H9 (cell line): ENCODE measurements at regions not wholly inside any gene's neighbourhood (a gene's known extent, or its start where the extent isn't known, plus 50 kb on each side); places are given as distances from the start of the nearest gene placed in this dataset.
A peak's percentile ranks its signal among the peaks of the same experiment; 100 is the strongest.

Experiments used
- DNase-seq: peaks from one replicate; pipeline ENCODE4 v3.0.0-alpha.2; 2017
- H2AFZ ChIP-seq: one replicate; pipeline ENCODE4 v1.6.1; 2013; ENCODE audit warnings: mild to moderate bottlenecking, low read length, control low read depth, moderate library complexity
- H2AK5ac ChIP-seq: 2 replicates; pipeline ENCODE4 v1.6.1; 2013; ENCODE audit warnings: low read length, control low read depth, mixed read lengths; ENCODE audit not compliant: insufficient read length
- H2BK120ac ChIP-seq: one replicate; pipeline ENCODE4 v1.6.1; 2013; ENCODE audit warnings: low read depth, mild to moderate bottlenecking, low read length, control low read depth, inconsistent platforms; ENCODE audit not compliant: poor library complexity, severe bottlenecking
- H2BK12ac ChIP-seq: 2 replicates; pipeline ENCODE4 v1.6.1; 2013; ENCODE audit warnings: low read length, control low read depth, mixed read lengths, low read depth; ENCODE audit not compliant: insufficient read length
- H2BK15ac ChIP-seq: 2 replicates; pipeline ENCODE4 v1.6.1; 2013; ENCODE audit warnings: low read depth, low read length, control low read depth
- H2BK20ac ChIP-seq: one replicate; pipeline ENCODE4 v1.6.1; 2013; ENCODE audit warnings: low read depth, mild to moderate bottlenecking, low read length, control low read depth, inconsistent platforms; ENCODE audit not compliant: poor library complexity, severe bottlenecking
- H2BK5ac ChIP-seq: 2 replicates; pipeline ENCODE4 v1.6.1; 2013; ENCODE audit warnings: low read length, control low read depth, mixed read lengths; ENCODE audit not compliant: insufficient read length
- H3K14ac ChIP-seq: 2 replicates; pipeline ENCODE4 v1.6.1; 2013; ENCODE audit warnings: low read length, control low read depth; ENCODE audit not compliant: insufficient read depth
- H3K18ac ChIP-seq: 2 replicates; pipeline ENCODE4 v1.6.1; 2013; ENCODE audit warnings: low read depth, mild to moderate bottlenecking, mixed read lengths, low read length, control low read depth; ENCODE audit not compliant: insufficient read length
- H3K23ac ChIP-seq: 2 replicates; pipeline ENCODE4 v1.6.1; 2013; ENCODE audit warnings: low read length, control low read depth, mixed read lengths, low read depth; ENCODE audit not compliant: insufficient read length
- H3K23me2 ChIP-seq: 2 replicates; pipeline ENCODE4 v1.6.1; 2013; ENCODE audit warnings: low read depth, mild to moderate bottlenecking, mixed read lengths, low read length, control low read depth; ENCODE audit not compliant: insufficient read length, poor library complexity, severe bottlenecking
- H3K27ac ChIP-seq: 2 replicates; pipeline ENCODE4 v1.5.1; 2013; ENCODE audit warnings: low read length, control low read depth, mixed read lengths, low read depth; ENCODE audit not compliant: insufficient read length
- H3K27me3 ChIP-seq: 2 replicates; pipeline ENCODE4 v1.6.1; 2013; ENCODE audit warnings: low read length, control low read depth, inconsistent platforms; ENCODE audit not compliant: insufficient read depth
- H3K4ac ChIP-seq: 2 replicates; pipeline ENCODE4 v1.6.1; 2013; ENCODE audit warnings: low read depth, mild to moderate bottlenecking, control low read depth, inconsistent platforms, low read length, moderate library complexity
- H3K4me1 ChIP-seq: 2 replicates; pipeline ENCODE4 v1.6.1; 2013; ENCODE audit warnings: low read length, control low read depth, inconsistent platforms; ENCODE audit not compliant: insufficient read depth
- H3K4me2 ChIP-seq: 2 replicates; pipeline ENCODE4 v1.6.1; 2013; ENCODE audit warnings: low read length, control low read depth, mixed read lengths; ENCODE audit not compliant: insufficient read length, insufficient read depth
- H3K56ac ChIP-seq: 2 replicates; pipeline ENCODE4 v1.6.1; 2013; ENCODE audit warnings: low read depth, mild to moderate bottlenecking, mixed read lengths, low read length, control low read depth; ENCODE audit not compliant: insufficient read length
- H3K79me1 ChIP-seq: 2 replicates; pipeline ENCODE4 v1.6.1; 2013; ENCODE audit warnings: low read depth, mild to moderate bottlenecking, moderate library complexity, low read length, control low read depth, inconsistent platforms; ENCODE audit not compliant: insufficient read depth, poor library complexity, severe bottlenecking
- H3K79me2 ChIP-seq: 2 replicates; pipeline ENCODE4 v1.6.1; 2013; ENCODE audit warnings: low read length, control low read depth, inconsistent platforms; ENCODE audit not compliant: insufficient read depth
- H3K9ac ChIP-seq: 2 replicates; pipeline ENCODE4 v1.6.1; 2013; ENCODE audit warnings: low read length, control low read depth, mixed read lengths; ENCODE audit not compliant: insufficient read length; ENCODE audit errors: extremely low read depth
- H3K9me3 ChIP-seq: one replicate; pipeline ENCODE4 v1.6.1; 2013; ENCODE audit warnings: low read depth, low read length, inconsistent platforms; ENCODE audit not compliant: control insufficient read depth
- H3T11ph ChIP-seq: one replicate; pipeline ENCODE4 v1.6.1; 2013; ENCODE audit warnings: mild to moderate bottlenecking, low read length, control low read depth, inconsistent platforms
- H4K20me1 ChIP-seq: one replicate; pipeline ENCODE4 v1.6.1; 2013; ENCODE audit not compliant: control insufficient read depth, insufficient read length, insufficient read depth
- H4K5ac ChIP-seq: 2 replicates; pipeline ENCODE4 v1.6.1; 2013; ENCODE audit warnings: low read depth, mild to moderate bottlenecking, mixed read lengths, low read length, control low read depth; ENCODE audit not compliant: insufficient read length
- H4K8ac ChIP-seq: replicated peaks from 2 replicates; pipeline ENCODE4 v1.6.1; 2013; ENCODE audit warnings: low read length, control low read depth, mixed read lengths, low read depth; ENCODE audit not compliant: insufficient read length
- H4K91ac ChIP-seq: 2 replicates; pipeline ENCODE4 v1.6.1; 2013; ENCODE audit warnings: low read depth, mild to moderate bottlenecking, moderate library complexity, mixed read lengths, low read length, control low read depth; ENCODE audit not compliant: insufficient read length
- H3K27ac Mint-ChIP-seq, 3 experiments: 2 replicates in 2 of 3; 3 replicates in 1 of 3; pipeline ENCODE4 v1.8.0; 2020 to 2021; ENCODE audit warnings: mixed read lengths in 3 of 3, mild to moderate bottlenecking in 1 of 3, moderate library complexity in 1 of 3
- H3K27me3 Mint-ChIP-seq: 2 replicates; pipeline ENCODE4 v1.8.0; 2021; ENCODE audit warnings: low read depth, mild to moderate bottlenecking, moderate library complexity, mixed read lengths
- H3K36me3 Mint-ChIP-seq, 3 experiments: 2 replicates in 2 of 3; 3 replicates in 1 of 3; pipeline ENCODE4 v1.8.0; 2020 to 2021; ENCODE audit warnings: low read depth in 3 of 3, mixed read lengths in 3 of 3; ENCODE audit not compliant: insufficient read depth in 1 of 3
- H3K4me1 Mint-ChIP-seq, 2 experiments: 2 replicates each; pipeline ENCODE4 v1.8.0; 2020; ENCODE audit warnings: mixed read lengths in 2 of 2
- H3K4me3 Mint-ChIP-seq, 2 experiments: 2 replicates in 1 of 2; 3 replicates in 1 of 2; pipeline ENCODE4 v1.8.0; 2020 to 2021; ENCODE audit warnings: mild to moderate bottlenecking in 2 of 2, mixed read lengths in 2 of 2, moderate library complexity in 1 of 2
- H3K9me3 Mint-ChIP-seq, 2 experiments: 2 replicates in 1 of 2; 3 replicates in 1 of 2; pipeline ENCODE4 v1.8.0; 2020; ENCODE audit warnings: mild to moderate bottlenecking in 2 of 2, mixed read lengths in 2 of 2, moderate library complexity in 1 of 2
- WGBS: extraction: QIAGEN DNeasy Blood & Tissue Kit; methylation state at CpG from one replicate; pipeline ENCODE4 v1.1.7; 2013; ENCODE audit warnings: missing lambda C conversion rate, low lambda C conversion rate, mixed read lengths; ENCODE audit not compliant: insufficient read length; ENCODE audit errors: extremely low coverage; 5-methylcytosine and 5-hydroxymethylcytosine counted together
- TF ChIP-seq, protein P1 (sequence below): fragments of 200-600 bp; sonication (generic); conservative IDR thresholded peaks from 3 replicates; pipeline ENCODE4 v1.8.0; 2021; ENCODE audit warnings: antibody characterized with exemption, mild to moderate bottlenecking

DNA sequence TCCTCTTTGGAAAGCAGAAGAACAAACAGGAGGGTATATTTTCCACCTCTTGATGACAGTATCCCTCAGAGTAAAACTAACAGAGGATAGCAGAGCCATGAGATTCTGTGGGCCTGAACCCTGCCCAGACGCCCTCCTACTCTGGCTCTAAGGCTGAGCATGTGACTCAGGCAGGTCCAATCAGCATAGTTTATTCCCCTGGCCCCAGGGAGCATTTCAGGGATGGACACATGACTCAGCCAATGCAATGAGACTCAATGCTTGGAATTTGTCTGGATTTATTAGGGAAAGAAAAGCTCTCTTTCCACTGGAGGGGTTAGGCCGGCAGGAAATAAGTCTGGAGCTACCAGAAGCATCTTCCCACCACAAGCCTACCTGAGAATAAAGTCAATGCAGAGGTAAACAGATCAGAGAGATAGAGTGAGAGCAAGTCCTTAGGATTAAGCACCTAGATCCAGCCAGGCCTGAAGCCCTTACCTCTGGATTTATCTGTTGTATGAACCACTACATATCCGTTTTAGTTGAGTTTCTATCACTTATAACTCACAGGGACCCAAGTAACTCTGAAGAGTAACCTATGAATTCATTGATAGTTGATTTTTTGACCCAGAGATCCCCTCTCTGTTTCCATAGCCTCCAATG, 68.2 kb upstream of the EYA2 start:
- no peak overlapping the region for H4K8ac ChIP-seq
- H3K4ac ChIP-seq, result no peak overlapping the region
- no peak overlapping the region; a peak in 1 of 7 replicates for H3K27ac Mint-ChIP-seq
- H4K20me1 ChIP-seq, result no peaks in the 10 kb centered on the region
- H3K36me3 Mint-ChIP-seq, result no peaks in the 10 kb centered on the region
- no peaks in the 10 kb centered on the region for H3K4me1 Mint-ChIP-seq
- no peak overlapping the region for H2AK5ac ChIP-seq
- H3K14ac ChIP-seq, result no peak overlapping the region
- H2AFZ ChIP-seq, result peak overlapping the region; percentile 8
- no peaks in the 10 kb centered on the region for H3K79me2 ChIP-seq
- no peak overlapping the region for H4K91ac ChIP-seq
- no peak overlapping the region for H3K4me2 ChIP-seq
- H3K9ac ChIP-seq, result no peak overlapping the region
- DNase-seq, result no peak
- H3K9me3 ChIP-seq, result no peaks in the 10 kb centered on the region
- no peak overlapping the region for H3K23ac ChIP-seq
- H3K56ac ChIP-seq, result no peak overlapping the region
- no peaks in the 10 kb centered on the region for H3K4me1 ChIP-seq
- H2BK12ac ChIP-seq, result no peak overlapping the region
- H2BK15ac ChIP-seq, result no peak overlapping the region
- H3K27me3 Mint-ChIP-seq, result no peaks in the 10 kb centered on the region
- no peak overlapping the region for H3T11ph ChIP-seq
- H3K4me3 Mint-ChIP-seq, result no peak overlapping the region
- TF ChIP-seq, protein P1, sequence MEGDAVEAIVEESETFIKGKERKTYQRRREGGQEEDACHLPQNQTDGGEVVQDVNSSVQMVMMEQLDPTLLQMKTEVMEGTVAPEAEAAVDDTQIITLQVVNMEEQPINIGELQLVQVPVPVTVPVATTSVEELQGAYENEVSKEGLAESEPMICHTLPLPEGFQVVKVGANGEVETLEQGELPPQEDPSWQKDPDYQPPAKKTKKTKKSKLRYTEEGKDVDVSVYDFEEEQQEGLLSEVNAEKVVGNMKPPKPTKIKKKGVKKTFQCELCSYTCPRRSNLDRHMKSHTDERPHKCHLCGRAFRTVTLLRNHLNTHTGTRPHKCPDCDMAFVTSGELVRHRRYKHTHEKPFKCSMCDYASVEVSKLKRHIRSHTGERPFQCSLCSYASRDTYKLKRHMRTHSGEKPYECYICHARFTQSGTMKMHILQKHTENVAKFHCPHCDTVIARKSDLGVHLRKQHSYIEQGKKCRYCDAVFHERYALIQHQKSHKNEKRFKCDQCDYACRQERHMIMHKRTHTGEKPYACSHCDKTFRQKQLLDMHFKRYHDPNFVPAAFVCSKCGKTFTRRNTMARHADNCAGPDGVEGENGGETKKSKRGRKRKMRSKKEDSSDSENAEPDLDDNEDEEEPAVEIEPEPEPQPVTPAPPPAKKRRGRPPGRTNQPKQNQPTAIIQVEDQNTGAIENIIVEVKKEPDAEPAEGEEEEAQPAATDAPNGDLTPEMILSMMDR, result no peak
- no peak overlapping the region for H2BK20ac ChIP-seq
- no peak overlapping the region for H3K27ac ChIP-seq
- no peak overlapping the region for H2BK5ac ChIP-seq
- no peak overlapping the region for H3K18ac ChIP-seq
- H3K79me1 ChIP-seq, result no peaks in the 10 kb centered on the region
- peaks cover 2% of the 10 kb centered on the region for H3K23me2 ChIP-seq
- H2BK120ac ChIP-seq, result no peak overlapping the region
- H4K5ac ChIP-seq, result no peak overlapping the region
- H3K9me3 Mint-ChIP-seq, result peaks cover 0 to 13% of the 10 kb centered on the region in 2 experiments; a peak in 4 of 5 replicates
- WGBS, result no CpG with 5 or more reads among the region's 3 CpGs
- H3K27me3 ChIP-seq, result no peaks in the 10 kb centered on the region
